ENCODE measurements at regions not wholly inside any gene's neighbourhood (a gene's known extent, or its start where the extent isn't known, plus 50 kb on each side); places are given as distances from the start of the nearest gene placed in this dataset.

- no peak overlapping the region for H3K27ac Mint-ChIP-seq
- TF ChIP-seq CTCF (IDR thresholded peaks at IDR 0.05; ENCODE audit: unreplicated experiment): no peak
- H3K4me1 Mint-ChIP-seq (ENCODE audit: low read depth): peaks cover 2% of the 10 kb centered on the region
- H3K4me3 Mint-ChIP-seq (ENCODE audit: low read depth): no peak overlapping the region
- peaks cover 9% of the 10 kb centered on the region for H3K9me3 Mint-ChIP-seq (ENCODE audit: low read depth)
- no peak for DNase-seq (ENCODE audit: low spot score, unreplicated experiment)
- H3K27me3 Mint-ChIP-seq: no peaks in the 10 kb centered on the region
- no peaks in the 10 kb centered on the region for H3K36me3 Mint-ChIP-seq (ENCODE audit: insufficient read depth)
Observed at GRCh38 chr7:86592185-86592584, 51.5 kb upstream of the GRM3 start.

- DNase-seq (ENCODE audit: low spot score, unreplicated experiment): no peak
- Mint-ChIP-seq H3K4me3 (ENCODE audit: low read depth) (no peak overlapping the region), H3K36me3 (ENCODE audit: insufficient read depth) (no peaks in the 10 kb centered on the region), H3K27ac (no peak overlapping the region), H3K9me3 (ENCODE audit: low read depth) (peaks cover 15% of the 10 kb centered on the region), H3K27me3 (peaks cover 4% of the 10 kb centered on the region), H3K4me1 (ENCODE audit: low read depth) (no peaks in the 10 kb centered on the region)
- no peak for TF ChIP-seq CTCF (IDR thresholded peaks at IDR 0.05; ENCODE audit: unreplicated experiment)
Observed at GRCh38 chr7:86574006-86574405, 69.7 kb upstream of the GRM3 start.

- Mint-ChIP-seq H3K9me3 (ENCODE audit: low read depth) (no peaks in the 10 kb centered on the region), H3K27me3 (no peaks in the 10 kb centered on the region), H3K4me1 (ENCODE audit: low read depth) (no peaks in the 10 kb centered on the region), H3K27ac (no peak overlapping the region), H3K36me3 (ENCODE audit: insufficient read depth) (no peaks in the 10 kb centered on the region), H3K4me3 (ENCODE audit: low read depth) (no peak overlapping the region)
- no peak for TF ChIP-seq CTCF (IDR thresholded peaks at IDR 0.05; ENCODE audit: unreplicated experiment)
- no peak for DNase-seq (ENCODE audit: low spot score, unreplicated experiment)
Observed at GRCh38 chr7:86558680-86559501, 84.8 kb upstream of the GRM3 start.

GRCh38 chr7:86534641-86535040 is 109.1 kb upstream of the GRM3 start:
- Mint-ChIP-seq H3K36me3 (ENCODE audit: insufficient read depth) (no peaks in the 10 kb centered on the region), H3K27me3 (no peaks in the 10 kb centered on the region), H3K4me3 (ENCODE audit: low read depth) (no peak overlapping the region), H3K27ac (no peak overlapping the region), H3K4me1 (ENCODE audit: low read depth) (no peaks in the 10 kb centered on the region), H3K9me3 (ENCODE audit: low read depth) (no peaks in the 10 kb centered on the region)
- no peak for DNase-seq (ENCODE audit: low spot score, unreplicated experiment)
- no peak for TF ChIP-seq CTCF (IDR thresholded peaks at IDR 0.05; ENCODE audit: unreplicated experiment)

- no peak overlapping the region for H3K4me3 Mint-ChIP-seq (ENCODE audit: low read depth)
- no peak overlapping the region for H3K27ac Mint-ChIP-seq
- no peaks in the 10 kb centered on the region for H3K36me3 Mint-ChIP-seq (ENCODE audit: insufficient read depth)
- DNase-seq (ENCODE audit: low spot score, unreplicated experiment): no peak
- no peaks in the 10 kb centered on the region for H3K27me3 Mint-ChIP-seq
- H3K9me3 Mint-ChIP-seq (ENCODE audit: low read depth): no peaks in the 10 kb centered on the region
- no peaks in the 10 kb centered on the region for H3K4me1 Mint-ChIP-seq (ENCODE audit: low read depth)
- TF ChIP-seq CTCF (IDR thresholded peaks at IDR 0.05; ENCODE audit: unreplicated experiment): no peak
Observed at GRCh38 chr7:86504229-86504628, 139.5 kb upstream of the GRM3 start.
